ENCODE measurements at regions not wholly inside any gene's neighbourhood (a gene's known extent, or its start where the extent isn't known, plus 50 kb on each side); places are given as distances from the start of the nearest gene placed in this dataset.

DNA sequence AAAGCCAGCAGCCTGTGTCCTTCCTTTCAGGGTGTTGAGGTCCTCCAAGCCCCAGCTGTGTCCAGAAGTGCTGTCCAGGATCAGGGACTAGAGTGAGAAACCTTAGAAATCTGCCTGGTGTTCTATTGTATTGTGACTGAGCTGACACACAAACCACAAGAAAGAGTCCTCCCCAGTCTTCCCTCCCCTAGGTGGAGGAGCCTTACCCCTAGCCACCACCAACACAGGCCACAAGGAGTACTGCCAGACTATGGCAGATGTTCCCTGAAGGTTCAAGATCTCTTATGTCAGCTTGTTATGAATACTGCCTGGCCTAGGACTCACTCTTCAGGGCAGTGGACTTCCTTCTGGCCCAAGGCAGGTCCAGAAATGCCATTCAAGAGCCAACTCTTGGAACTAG, 514.1 kb upstream of the PITX2 start:
- dilution Hi-C loops (cut with HindIII; ENCODE audit: low sequenced_read_pairs, unreplicated experiment), result no loop called here
- Histone ChIP-seq H4K8ac (ENCODE audit: low read depth in 2 of 2, low read length in 2 of 2) (no peak overlapping the region), H2AFZ (replicated peaks; ENCODE audit: low read length, poor library complexity) (no peak overlapping the region), H3K18ac (ENCODE audit: low read depth, low read length) (no peak overlapping the region), H3K4me2 (ENCODE audit: low read depth, low read length) (no peak overlapping the region), H3K27me3 (ENCODE audit: control insufficient read depth, insufficient read depth, low read length) (no peaks in the 10 kb centered on the region), H3K9me1 (ENCODE audit: insufficient read depth, low read length) (no peaks in the 10 kb centered on the region), H2BK15ac (ENCODE audit: low read depth, low read length) (no peak overlapping the region), H2BK5ac (ENCODE audit: low read depth, low read length, poor library complexity, severe bottlenecking) (no peak overlapping the region), H2BK120ac (ENCODE audit: low read depth, low read length) (no peak overlapping the region), H3K4ac (ENCODE audit: low read depth, low read length) (no peak overlapping the region), H3K36me3 (ENCODE audit: control insufficient read depth, insufficient read depth, low read length) (no peaks in the 10 kb centered on the region), H2AK5ac (ENCODE audit: low read depth, low read length) (no peak overlapping the region), H4K20me1 (ENCODE audit: insufficient read depth, low read length) (no peaks in the 10 kb centered on the region), H3K4me3 (ENCODE audit: insufficient read depth, low read depth, low read length) (no peak overlapping the region), H4K5ac (ENCODE audit: low read depth, low read length) (no peak overlapping the region), H3K14ac (replicated peaks; ENCODE audit: low read depth, low read length) (no peak overlapping the region), H3K27ac (ENCODE audit: insufficient read depth, low read length) (no peak overlapping the region), H3K23ac (ENCODE audit: low read depth, low read length) (no peak overlapping the region), H3K56ac (ENCODE audit: extremely low read depth, insufficient read depth, low read length) (no peak overlapping the region), H2AK9ac (replicated peaks; ENCODE audit: low read depth, low read length, poor library complexity) (no peak overlapping the region), H3K9me3 (ENCODE audit: control insufficient read depth, insufficient read depth, low read length) (0 out of 2 replicates have a peak, but pooled peaks cover 2% of the 10 kb centered on the region), H2BK20ac (ENCODE audit: low read depth, low read length) (no peak overlapping the region), H3K9ac (ENCODE audit: low read depth, low read length) (no peak overlapping the region), H3K4me1 (ENCODE audit: control insufficient read depth, insufficient read depth, low read length) (no peaks in the 10 kb centered on the region), H4K91ac (ENCODE audit: insufficient read depth, low read depth, low read length) (no peak overlapping the region), H3K79me1 (ENCODE audit: low read depth in 1 of 2, low read length in 2 of 2) (no peaks in the 10 kb centered on the region)
- DNase-seq (no peak), ATAC-seq (ENCODE audit: low read depth) (no peak)
- BruUV-seq (replicated peaks), result no TSS peak
- ChIA-PET CTCF (interaction anchor here (1.2 kb wide), 1 partner anchor 494 kb away, joined by 4 read pairs; no protein-coding TSS in a partner anchor), POLR2A (ENCODE audit: unreplicated experiment) (no interaction called here)
- no peak for TF ChIP-seq POLR2A (IDR thresholded peaks at IDR 0.05; ENCODE audit: low read depth, low read length)
- no peak for TF ChIP-seq FOS (IDR thresholded peaks at IDR 0.05; ENCODE audit: low read depth, low read length)
- TF ChIP-seq CEBPB (IDR thresholded peaks at IDR 0.05; ENCODE audit: low read depth, low read length), result no peak
- TF ChIP-seq NFE2L2 (IDR thresholded peaks at IDR 0.05; ENCODE audit: low read depth, low read length), result no peak
- TF ChIP-seq MAFK (IDR thresholded peaks at IDR 0.05; ENCODE audit: low read depth, low read length), result no peak
- no peak for TF ChIP-seq RAD21 (IDR thresholded peaks at IDR 0.05; ENCODE audit: low read length)
- TF ChIP-seq RCOR1 (IDR thresholded peaks at IDR 0.05; ENCODE audit: insufficient replicate concordance, low read length), result no peak
- TF ChIP-seq, protein P1, sequence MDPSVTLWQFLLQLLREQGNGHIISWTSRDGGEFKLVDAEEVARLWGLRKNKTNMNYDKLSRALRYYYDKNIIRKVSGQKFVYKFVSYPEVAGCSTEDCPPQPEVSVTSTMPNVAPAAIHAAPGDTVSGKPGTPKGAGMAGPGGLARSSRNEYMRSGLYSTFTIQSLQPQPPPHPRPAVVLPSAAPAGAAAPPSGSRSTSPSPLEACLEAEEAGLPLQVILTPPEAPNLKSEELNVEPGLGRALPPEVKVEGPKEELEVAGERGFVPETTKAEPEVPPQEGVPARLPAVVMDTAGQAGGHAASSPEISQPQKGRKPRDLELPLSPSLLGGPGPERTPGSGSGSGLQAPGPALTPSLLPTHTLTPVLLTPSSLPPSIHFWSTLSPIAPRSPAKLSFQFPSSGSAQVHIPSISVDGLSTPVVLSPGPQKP (IDR thresholded peaks at IDR 0.05; ENCODE audit: borderline replicate concordance, low read depth, low read length), result no peak
- no peak for TF ChIP-seq MXI1 (IDR thresholded peaks at IDR 0.05; ENCODE audit: borderline replicate concordance, low read depth, low read length)
- TF ChIP-seq RFX5 (IDR thresholded peaks at IDR 0.05; ENCODE audit: low read depth, low read length), result no peak
- TF ChIP-seq CHD1 (IDR thresholded peaks at IDR 0.05; ENCODE audit: low read depth, low read length), result no peak
- no peak for TF ChIP-seq SMC3 (IDR thresholded peaks at IDR 0.05; ENCODE audit: low read depth, low read length)
- TF ChIP-seq BHLHE40 (IDR thresholded peaks at IDR 0.05; ENCODE audit: low read depth, low read length), result no peak
- TF ChIP-seq, protein P2, sequence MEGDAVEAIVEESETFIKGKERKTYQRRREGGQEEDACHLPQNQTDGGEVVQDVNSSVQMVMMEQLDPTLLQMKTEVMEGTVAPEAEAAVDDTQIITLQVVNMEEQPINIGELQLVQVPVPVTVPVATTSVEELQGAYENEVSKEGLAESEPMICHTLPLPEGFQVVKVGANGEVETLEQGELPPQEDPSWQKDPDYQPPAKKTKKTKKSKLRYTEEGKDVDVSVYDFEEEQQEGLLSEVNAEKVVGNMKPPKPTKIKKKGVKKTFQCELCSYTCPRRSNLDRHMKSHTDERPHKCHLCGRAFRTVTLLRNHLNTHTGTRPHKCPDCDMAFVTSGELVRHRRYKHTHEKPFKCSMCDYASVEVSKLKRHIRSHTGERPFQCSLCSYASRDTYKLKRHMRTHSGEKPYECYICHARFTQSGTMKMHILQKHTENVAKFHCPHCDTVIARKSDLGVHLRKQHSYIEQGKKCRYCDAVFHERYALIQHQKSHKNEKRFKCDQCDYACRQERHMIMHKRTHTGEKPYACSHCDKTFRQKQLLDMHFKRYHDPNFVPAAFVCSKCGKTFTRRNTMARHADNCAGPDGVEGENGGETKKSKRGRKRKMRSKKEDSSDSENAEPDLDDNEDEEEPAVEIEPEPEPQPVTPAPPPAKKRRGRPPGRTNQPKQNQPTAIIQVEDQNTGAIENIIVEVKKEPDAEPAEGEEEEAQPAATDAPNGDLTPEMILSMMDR (conservative IDR thresholded peaks at IDR 0.05; ENCODE audit: low read depth, low read length), result no peak
- intact Hi-C loops (cut with micrococcal nuclease), result loop anchor here (1.0 to 5.0 kb wide), 5 partner anchors 146 to 715 kb away; no protein-coding TSS in a partner anchor
- in situ Hi-C loops (cut with MboI; ENCODE audit: low sequenced_read_pairs), result loop anchor here (5.0 kb wide), 1 partner anchor 495 kb away; no protein-coding TSS in a partner anchor

Data from IMR-90 (cell line).